AG20443 (cell line): ENCODE measurements at regions not wholly inside any gene's neighbourhood (a gene's known extent, or its start where the extent isn't known, plus 50 kb on each side); places are given as distances from the start of the nearest gene placed in this dataset.
A peak's percentile ranks its signal among the peaks of the same experiment; 100 is the strongest.

Experiments used
- DNase-seq: peaks from one replicate; pipeline ENCODE4 v3.0.0; 2012; ENCODE audit warnings: low spot score, mixed read lengths

GRCh38 chr7:84492098-84493034 lies 297.8 kb upstream of the SEMA3A start:
- DNase-seq: peak; percentile 74

GRCh38 chr7:84490661-84491060 lies 296.1 kb upstream of the SEMA3A start:
- DNase-seq: peak; percentile 69

GRCh38 chr7:84484502-84485079 lies 290.0 kb upstream of the SEMA3A start:
- no peak for DNase-seq

- DNase-seq: no peak
Measured at GRCh38 chr7:84482476-84482875, 287.9 kb upstream of the SEMA3A start.

GRCh38 chr7:84479059-84479458 lies 284.5 kb upstream of the SEMA3A start:
- no peak for DNase-seq

DNA sequence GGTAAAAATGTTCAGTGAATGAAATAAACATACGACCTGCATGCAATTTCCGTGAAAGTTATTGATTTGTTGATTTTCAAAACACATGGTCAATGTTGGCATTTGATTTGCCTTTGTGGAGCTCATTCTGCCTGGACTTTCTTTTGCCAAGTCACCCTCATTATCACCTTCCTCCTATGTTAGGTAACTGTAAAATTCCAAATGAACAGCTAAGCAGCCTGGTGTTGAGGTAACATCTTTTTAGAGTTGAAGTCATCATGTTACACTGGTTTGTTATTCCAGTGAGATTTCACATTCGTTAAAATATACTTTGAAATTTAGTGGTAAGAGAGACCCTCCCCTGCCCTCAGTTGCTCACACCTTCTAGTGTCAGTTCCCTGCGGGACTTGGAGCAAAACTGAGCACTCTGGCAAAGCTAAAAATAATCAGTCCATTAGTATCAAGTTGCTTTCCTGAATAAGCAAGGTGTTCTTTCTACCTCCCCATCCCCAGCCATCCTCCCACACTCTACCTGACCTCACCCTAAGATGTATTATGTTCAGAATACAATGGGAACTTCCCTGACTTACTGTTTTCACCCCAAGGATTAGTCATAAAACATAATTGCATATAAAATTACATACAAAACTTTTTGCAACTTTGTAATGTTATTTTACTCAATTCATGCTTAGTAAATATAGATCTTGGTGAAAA lies 283.3 kb upstream of the SEMA3A start:
- no peak for DNase-seq

GRCh38 chr7:84474436-84474835 lies 279.8 kb upstream of the SEMA3A start:
- DNase-seq: no peak

DNA sequence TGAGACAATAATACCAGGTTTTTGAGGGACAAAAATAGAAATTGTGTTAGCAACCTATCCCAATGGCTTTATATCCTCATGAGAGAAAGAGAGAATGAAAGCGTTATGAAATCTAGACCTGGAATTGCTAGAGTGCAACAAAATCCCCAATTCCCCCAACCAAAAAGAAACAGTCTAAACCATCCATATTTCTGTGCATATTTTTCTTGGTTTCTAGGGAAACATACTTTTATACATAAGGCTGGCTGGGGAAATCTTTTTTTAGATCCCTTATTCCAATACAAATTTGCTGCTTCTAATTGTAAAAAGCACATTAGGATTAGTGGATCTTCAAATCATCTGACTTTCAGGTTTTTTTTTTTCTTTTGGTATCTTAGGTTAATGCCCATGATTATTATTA lies 277.0 kb upstream of the SEMA3A start:
- DNase-seq: no peak

GRCh38 chr7:84469034-84469433 lies 274.4 kb upstream of the SEMA3A start:
- DNase-seq: no peak

GRCh38 chr7:84462259-84462658 lies 267.7 kb upstream of the SEMA3A start:
- no peak for DNase-seq

DNA sequence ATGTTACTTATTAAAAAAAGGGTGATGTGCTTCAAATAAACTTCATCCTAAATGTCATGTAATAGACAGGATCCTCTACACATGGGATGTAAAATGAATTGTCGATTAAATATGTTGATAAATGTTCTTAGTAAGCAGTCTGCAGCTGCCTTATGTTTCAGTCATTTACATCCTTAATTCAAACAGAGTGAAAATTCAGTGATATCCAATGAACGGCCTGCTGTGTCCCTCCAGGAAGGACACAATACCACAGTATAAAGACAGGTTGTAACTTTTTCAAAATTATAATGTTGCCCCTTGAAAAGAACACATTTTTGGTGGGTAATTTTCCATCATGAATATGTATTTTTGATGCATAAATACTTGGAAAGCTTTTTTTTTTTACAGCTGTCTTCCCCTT lies 266.5 kb upstream of the SEMA3A start:
- no peak for DNase-seq

DNA sequence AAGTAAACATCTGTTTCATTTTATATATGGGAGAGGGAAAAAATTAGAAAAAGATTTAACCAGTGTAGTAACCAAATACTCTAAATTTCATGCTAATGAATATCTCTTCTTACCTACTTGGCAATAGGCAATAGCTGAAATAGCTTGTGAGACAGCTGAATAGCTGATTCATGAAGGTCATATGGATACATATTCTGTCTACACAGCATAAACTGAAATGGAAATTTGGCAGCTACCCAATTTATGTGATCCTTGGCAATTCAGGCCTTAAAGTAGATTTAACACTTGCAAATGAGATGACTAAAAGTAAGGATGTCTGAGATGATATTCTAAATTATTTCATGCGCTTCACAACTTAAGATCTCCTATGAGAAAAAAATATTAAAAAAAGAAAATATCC lies 261.2 kb upstream of the SEMA3A start:
- DNase-seq: peak; percentile 6

DNA sequence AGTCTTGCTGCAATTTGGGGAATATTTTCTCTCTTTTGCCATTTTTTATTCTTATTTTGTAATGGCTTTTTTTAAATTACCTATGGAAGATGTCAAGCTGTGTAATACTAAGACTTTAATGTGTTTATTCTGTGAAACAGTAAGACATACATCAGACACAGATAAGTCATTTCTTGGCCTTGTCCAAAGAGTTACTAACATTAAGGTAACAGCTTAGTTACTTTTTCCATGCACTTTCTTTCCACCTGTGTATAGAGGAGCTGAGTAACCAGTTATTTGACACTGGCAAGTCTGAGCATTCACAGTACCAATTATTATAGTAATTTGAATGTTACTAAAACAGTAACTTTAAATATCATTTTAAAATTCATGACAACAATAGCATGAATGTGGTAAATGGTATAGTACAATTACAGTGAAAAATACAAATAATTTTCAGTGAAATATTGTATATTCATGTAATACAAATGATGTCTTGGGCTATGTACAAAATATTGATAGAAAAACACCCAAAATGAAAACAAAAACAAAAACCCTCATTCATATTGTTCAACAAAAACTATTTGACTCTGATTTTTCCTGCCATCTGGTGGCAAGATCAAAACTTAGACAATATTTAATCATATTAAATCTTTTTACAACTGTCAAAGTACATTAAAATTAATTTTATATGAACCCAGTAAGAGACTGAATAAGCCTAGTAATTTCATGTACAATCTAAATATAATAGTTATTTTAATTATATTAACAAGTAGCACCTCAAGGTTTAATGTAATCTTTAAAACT lies 259.8 kb upstream of the SEMA3A start:
- DNase-seq: no peak

DNA sequence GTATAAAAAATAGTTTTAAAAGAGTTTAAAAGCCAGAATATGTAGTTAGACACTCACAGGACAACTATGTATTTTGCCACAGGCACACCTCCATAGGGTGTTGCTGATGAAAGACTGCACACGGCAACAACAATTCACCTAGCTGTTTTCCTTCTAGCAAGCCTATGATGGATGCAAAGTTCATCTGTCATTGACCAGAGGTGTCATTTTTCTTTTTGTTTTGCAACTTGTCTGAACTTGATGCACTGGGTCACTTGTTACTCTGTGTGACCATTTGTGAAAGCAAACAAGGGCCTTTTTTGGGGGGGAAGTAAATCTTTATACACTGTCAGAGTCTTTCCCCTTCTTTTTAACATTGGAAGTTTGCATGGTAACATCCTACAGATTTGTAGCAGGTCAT lies 258.0 kb upstream of the SEMA3A start:
- no peak for DNase-seq

DNA sequence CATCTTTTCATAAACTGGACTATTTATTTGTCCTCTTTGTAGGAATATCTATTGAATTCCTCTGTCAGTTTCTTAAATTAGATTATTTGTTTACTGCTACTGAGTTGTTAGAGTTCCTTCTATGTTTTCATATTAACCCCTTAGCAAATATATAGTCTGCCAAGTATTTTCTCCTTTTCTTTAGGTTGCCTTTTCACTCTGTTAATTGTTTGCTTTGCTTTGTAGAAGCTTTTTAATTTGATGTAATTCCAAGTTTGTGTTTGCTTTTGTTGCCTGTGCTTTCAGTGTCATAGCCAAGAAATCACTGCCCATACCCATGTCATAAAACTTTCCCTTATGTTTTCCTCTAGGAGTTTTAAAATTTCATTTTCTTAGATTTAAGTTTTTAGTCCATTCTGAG lies 256.2 kb upstream of the SEMA3A start:
- no peak for DNase-seq

GRCh38 chr7:84447636-84448293 lies 253.2 kb upstream of the SEMA3A start:
- no peak for DNase-seq

- no peak for DNase-seq
Measured at GRCh38 chr7:84446991-84447480, 252.4 kb upstream of the SEMA3A start.

DNA sequence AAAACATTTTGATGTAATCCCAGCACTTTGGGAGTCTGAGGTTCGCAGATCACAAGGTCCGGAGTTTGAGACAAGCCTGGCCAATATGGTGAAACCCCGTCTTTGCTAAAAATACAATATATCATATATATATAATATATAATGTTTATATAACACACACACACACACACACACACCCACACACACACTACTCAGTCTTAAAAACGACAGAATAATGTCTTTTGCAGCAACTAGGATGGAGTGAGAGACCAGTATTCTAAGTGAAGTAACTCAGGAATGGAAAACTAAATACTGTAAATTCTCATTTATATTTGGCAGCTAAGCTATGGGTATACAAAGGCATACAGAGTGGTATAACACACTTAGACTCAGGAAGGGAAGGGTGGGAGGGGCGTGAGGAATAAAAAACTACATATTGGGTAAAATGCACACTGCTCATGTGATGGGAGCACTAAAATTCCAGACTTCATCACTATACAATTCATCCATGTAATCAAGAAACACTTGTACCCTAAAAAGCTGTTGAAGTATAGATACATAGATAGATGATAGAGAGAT lies 231.2 kb upstream of the SEMA3A start:
- DNase-seq: no peak

- DNase-seq: no peak
Measured at GRCh38 chr7:84422790-84423189, 228.2 kb upstream of the SEMA3A start.

- peak; percentile 64 for DNase-seq
Measured at GRCh38 chr7:84412161-84412969, 217.8 kb upstream of the SEMA3A start.
